GM12892 (cell line): ENCODE measurements at regions not wholly inside any gene's neighbourhood (a gene's known extent, or its start where the extent isn't known, plus 50 kb on each side); places are given as distances from the start of the nearest gene placed in this dataset.

Experiments
- POLR2A ChIP-seq: IDR thresholded peaks from 2 replicates; pipeline ENCODE4 v1.6.1; 2011; ENCODE audit warnings: low read depth, low read length, control low read depth
- POLR2AphosphoS5 ChIP-seq: IDR thresholded peaks from 2 replicates; pipeline ENCODE4 v1.6.1; 2011; ENCODE audit warnings: low read depth, low read length, control low read depth
- TAF1 ChIP-seq: IDR thresholded peaks from 2 replicates; pipeline ENCODE4 v1.6.1; 2011; ENCODE audit warnings: low read depth, mild to moderate bottlenecking, control low read depth, low read length, borderline replicate concordance

DNA sequence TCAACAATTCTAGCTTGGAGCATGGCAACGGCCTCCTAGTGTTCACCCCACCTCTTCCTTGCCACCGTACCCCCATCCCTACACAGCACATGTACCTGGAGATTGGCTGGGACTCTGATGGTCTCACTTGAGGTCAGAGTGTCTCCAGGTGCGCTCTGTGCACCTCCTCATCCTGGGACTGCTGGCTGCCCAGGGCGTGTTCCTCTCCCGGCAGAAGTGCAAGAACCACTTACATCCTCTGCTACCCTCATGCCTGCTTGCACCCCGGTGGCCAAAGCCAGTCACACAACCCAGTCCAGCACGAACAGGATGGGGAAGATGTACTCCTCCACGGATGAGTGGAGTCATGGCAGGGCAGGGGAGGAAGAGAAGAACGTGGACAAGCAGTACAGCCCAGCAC lies 151.5 kb downstream of the ASB1 start:
- TF ChIP-seq POLR2A = no peak
- no peak for TF ChIP-seq POLR2AphosphoS5
- TF ChIP-seq TAF1 = no peak
